ENCODE measurements at regions not wholly inside any gene's neighbourhood (a gene's known extent, or its start where the extent isn't known, plus 50 kb on each side); places are given as distances from the start of the nearest gene placed in this dataset.

GRCh38 chr9:7859701-7860334 is 60.2 kb upstream of the DMAC1 start:
- 79% methylated on average over 3 of the region's 3 CpGs for WGBS, 2 donors
- Histone ChIP-seq H3K4me1 (no peaks in the 10 kb centered on the region), H3K9me3 (peaks cover 0 to 8% (median 0%) of the 10 kb centered on the region in 11 donors), H3K36me3 (no peaks in the 10 kb centered on the region), H3K27ac (no peak overlapping the region), H3K27me3 (no peaks in the 10 kb centered on the region), H3K4me3 (no peak overlapping the region)
- intact Hi-C loops (cut with DNase I), result loop anchor here in 1 of 10 donors (10.0 kb wide), 1 partner anchor 55 kb away; no protein-coding TSS in a partner anchor
- no peak for ATAC-seq
- no peak for DNase-seq
- no peak for TF ChIP-seq CTCF (IDR thresholded peaks at IDR 0.05)

- no peak for TF ChIP-seq CTCF (IDR thresholded peaks at IDR 0.05)
- Histone ChIP-seq H3K9me3 (peaks cover 0 to 8% (median 0%) of the 10 kb centered on the region in 11 donors), H3K27ac (no peak overlapping the region), H3K4me3 (no peak overlapping the region), H3K4me1 (no peaks in the 10 kb centered on the region), H3K27me3 (no peaks in the 10 kb centered on the region), H3K36me3 (no peaks in the 10 kb centered on the region)
- 73 to 76% methylated on average over 2 of the region's 2 CpGs for WGBS, 2 donors
- DNase-seq (no peak), ATAC-seq (no peak)
- intact Hi-C loops (cut with DNase I), result loop anchor here in 1 of 10 donors (10.0 kb wide), 1 partner anchor 57 kb away; no protein-coding TSS in a partner anchor
Observed at GRCh38 chr9:7858166-7858565, 58.6 kb upstream of the DMAC1 start.

- Histone ChIP-seq H3K27me3 (no peaks in the 10 kb centered on the region), H3K9me3 (no peaks in the 10 kb centered on the region), H3K4me1 (no peaks in the 10 kb centered on the region), H3K4me3 (no peak overlapping the region), H3K36me3 (no peaks in the 10 kb centered on the region), H3K27ac (no peak overlapping the region)
- DNase-seq, result no peak
- WGBS, 2 donors, result 80 to 82% methylated on average over 4 of the region's 4 CpGs
- ATAC-seq, result no peak
- TF ChIP-seq CTCF (IDR thresholded peaks at IDR 0.05), result no peak
- intact Hi-C loops (cut with DNase I), result loop anchor here in 1 of 10 donors (10.0 kb wide), 1 partner anchor 60 kb away; no protein-coding TSS in a partner anchor
Observed at GRCh38 chr9:7854763-7855162, 55.2 kb upstream of the DMAC1 start.
